Tibial nerve (tissue), 4 donors: ENCODE measurements at regions not wholly inside any gene's neighbourhood (a gene's known extent, or its start where the extent isn't known, plus 50 kb on each side); places are given as distances from the start of the nearest gene placed in this dataset.

Experiments
- CTCF ChIP-seq, 5 experiments: fragments of 200-600 bp in 3 of 5; fragments of 450-650 bp in 2 of 5; sonication (generic) in 3 of 5; IDR thresholded peaks; one replicate each; pipeline ENCODE4 v1.5.1; 2016 to 2019; ENCODE audit warnings: antibody characterized with exemption in 5 of 5, mild to moderate bottlenecking in 3 of 5, moderate library complexity in 2 of 5
- EP300 ChIP-seq, 2 donors: sonication (generic); formaldehyde crosslinking; IDR thresholded peaks; one replicate each; pipeline ENCODE4 v1.6.1; 2017; ENCODE audit warnings: antibody characterized with exemption in 2 of 2, mild to moderate bottlenecking in 1 of 2
- POLR2A ChIP-seq, 2 donors: fragments of 450-650 bp; IDR thresholded peaks; one replicate each; pipeline ENCODE4 v1.6.1; 2017; ENCODE audit warnings: antibody characterized with exemption in 2 of 2, mild to moderate bottlenecking in 2 of 2, moderate library complexity in 2 of 2

- TF ChIP-seq CTCF (IDR thresholded peaks at IDR 0.05) = peak; percentile 94 to 98 (median 97)
- no peak for TF ChIP-seq POLR2A (IDR thresholded peaks at IDR 0.05)
- TF ChIP-seq EP300 (IDR thresholded peaks at IDR 0.05) = peak in 1 of 2 donors; percentile 62
Measured at GRCh38 chr15:66851311-66852063, 149.5 kb downstream of the SMAD6 start.
